ENCODE measurements at regions not wholly inside any gene's neighbourhood (a gene's known extent, or its start where the extent isn't known, plus 50 kb on each side); places are given as distances from the start of the nearest gene placed in this dataset.

- DNase-seq, result no peak
Measured at GRCh38 chr13:106032441-106032840, 503.0 kb downstream of the EFNB2 start.

GRCh38 chr13:106029676-106030290 lies 505.7 kb downstream of the EFNB2 start:
- intact Hi-C loops (cut with DNase I), result no loop called here
- Histone ChIP-seq H3K9me3 (no peaks in the 10 kb centered on the region), H3K4me1 (no peaks in the 10 kb centered on the region), H3K36me3 (replicated peaks in 1 of 2; ENCODE audit: insufficient read depth in 1 of 2, low read depth in 2 of 2) (no peaks in the 10 kb centered on the region), H3K4me3 (no peak overlapping the region), H3K27ac (no peak overlapping the region), H3K27me3 (no peaks in the 10 kb centered on the region)
- no peak for ATAC-seq
- DNase-seq, result no peak
- WGBS, 2 donors, result 62 to 73% methylated on average over 7 of the region's 7 CpGs
- no peak for TF ChIP-seq CTCF (IDR thresholded peaks at IDR 0.05)

More at GRCh38 chr13:106032441-106032840, 503.0 kb downstream of the EFNB2 start:
- H3K4me3 ChIP-seq, result no peak overlapping the region
- no peak overlapping the region for H3K27ac ChIP-seq
- TF ChIP-seq POLR2A (IDR thresholded peaks at IDR 0.05) (no peak), CTCF (IDR thresholded peaks at IDR 0.05) (no peak)
- WGBS, 2 donors, result 94 to 97% methylated on average over 2 of the region's 2 CpGs
- ATAC-seq, result no peak
- no peaks in the 10 kb centered on the region for H3K36me3 ChIP-seq (replicated peaks in 1 of 2; ENCODE audit: insufficient read depth in 1 of 2, low read depth in 2 of 2)
- no peaks in the 10 kb centered on the region for H3K4me1 ChIP-seq
- intact Hi-C loops (cut with DNase I), result no loop called here
- no peaks in the 10 kb centered on the region for H3K9me3 ChIP-seq
- no peaks in the 10 kb centered on the region for H3K27me3 ChIP-seq

DNA sequence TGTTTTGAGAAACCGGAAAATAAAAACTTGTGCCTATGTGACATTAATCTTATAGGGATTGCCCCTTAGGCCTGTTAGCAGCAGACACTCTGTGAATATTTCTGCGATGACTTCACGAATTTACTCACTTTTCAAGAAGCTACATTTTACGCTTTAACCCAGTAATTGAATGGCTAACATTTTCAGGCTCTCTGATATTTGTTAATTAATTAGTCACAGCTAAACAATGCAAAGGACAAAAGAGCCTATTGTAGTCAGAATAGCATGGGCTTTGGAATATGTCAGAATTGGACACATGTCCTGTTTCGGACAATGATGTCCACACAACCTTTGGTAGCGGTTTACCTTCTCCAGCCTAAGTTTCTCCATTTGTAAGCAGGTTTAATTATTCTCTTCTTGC lies 506.6 kb downstream of the EFNB2 start:
- DNase-seq, result no peak
- WGBS, 2 donors, result 84 to 85% methylated on average over 6 of the region's 6 CpGs
- no peaks in the 10 kb centered on the region for H3K36me3 ChIP-seq (replicated peaks in 1 of 2; ENCODE audit: insufficient read depth in 1 of 2, low read depth in 2 of 2)
- intact Hi-C loops (cut with DNase I), result no loop called here
- no peak for ATAC-seq
- no peak overlapping the region for H3K4me3 ChIP-seq
- H3K9me3 ChIP-seq, result no peaks in the 10 kb centered on the region
- H3K4me1 ChIP-seq, result no peaks in the 10 kb centered on the region
- no peak overlapping the region for H3K27ac ChIP-seq
- TF ChIP-seq CTCF (IDR thresholded peaks at IDR 0.05) (no peak), POLR2A (IDR thresholded peaks at IDR 0.05) (no peak)
- no peaks in the 10 kb centered on the region for H3K27me3 ChIP-seq

- TF ChIP-seq CTCF (IDR thresholded peaks at IDR 0.05) (no peak), POLR2A (IDR thresholded peaks at IDR 0.05) (no peak)
- Histone ChIP-seq H3K4me1 (no peaks in the 10 kb centered on the region), H3K36me3 (replicated peaks in 1 of 2; ENCODE audit: insufficient read depth in 1 of 2, low read depth in 2 of 2) (no peaks in the 10 kb centered on the region), H3K27ac (no peak overlapping the region), H3K4me3 (no peak overlapping the region), H3K27me3 (no peaks in the 10 kb centered on the region), H3K9me3 (no peaks in the 10 kb centered on the region)
- DNase-seq (no peak), ATAC-seq (no peak)
- intact Hi-C loops (cut with DNase I), result no loop called here
- 51 to 62% methylated on average over 2 of the region's 2 CpGs for WGBS, 2 donors
Measured at GRCh38 chr13:106011600-106011999, 523.9 kb downstream of the EFNB2 start.

- intact Hi-C loops (cut with DNase I), result no loop called here
- no peak overlapping the region for H3K4me3 ChIP-seq
- no peak for ATAC-seq
- H3K36me3 ChIP-seq (replicated peaks in 1 of 2; ENCODE audit: insufficient read depth in 1 of 2, low read depth in 2 of 2), result no peaks in the 10 kb centered on the region
- no peak overlapping the region for H3K27ac ChIP-seq
- DNase-seq, result no peak
- WGBS, 2 donors, result 18 to 71% methylated on average over 3 of the region's 3 CpGs
- no peaks in the 10 kb centered on the region for H3K9me3 ChIP-seq
- no peaks in the 10 kb centered on the region for H3K4me1 ChIP-seq
- no peaks in the 10 kb centered on the region for H3K27me3 ChIP-seq
- TF ChIP-seq CTCF (IDR thresholded peaks at IDR 0.05) (no peak), POLR2A (IDR thresholded peaks at IDR 0.05) (no peak)
Measured at GRCh38 chr13:106010836-106011235, 524.6 kb downstream of the EFNB2 start.
